DOHH2 (cell line): ENCODE measurements at regions not wholly inside any gene's neighbourhood (a gene's known extent, or its start where the extent isn't known, plus 50 kb on each side); places are given as distances from the start of the nearest gene placed in this dataset.

Source experiments
- CTCF ChIP-seq: fragments of 200-600 bp; sonication (generic); IDR thresholded peaks from one replicate; pipeline ENCODE4 v1.5.1; 2014; ENCODE audit warnings: antibody characterized with exemption, mild to moderate bottlenecking, low read depth, low read length; ENCODE audit not compliant: poor library complexity, severe bottlenecking
- EZH2phosphoT487 ChIP-seq: fragments of 200-600 bp; sonication (generic); IDR thresholded peaks from 2 replicates; pipeline ENCODE4 v1.6.1; 2017; ENCODE audit warnings: borderline replicate concordance, mild to moderate bottlenecking, antibody characterized with exemption, low read length, moderate library complexity, mixed read lengths

DNA sequence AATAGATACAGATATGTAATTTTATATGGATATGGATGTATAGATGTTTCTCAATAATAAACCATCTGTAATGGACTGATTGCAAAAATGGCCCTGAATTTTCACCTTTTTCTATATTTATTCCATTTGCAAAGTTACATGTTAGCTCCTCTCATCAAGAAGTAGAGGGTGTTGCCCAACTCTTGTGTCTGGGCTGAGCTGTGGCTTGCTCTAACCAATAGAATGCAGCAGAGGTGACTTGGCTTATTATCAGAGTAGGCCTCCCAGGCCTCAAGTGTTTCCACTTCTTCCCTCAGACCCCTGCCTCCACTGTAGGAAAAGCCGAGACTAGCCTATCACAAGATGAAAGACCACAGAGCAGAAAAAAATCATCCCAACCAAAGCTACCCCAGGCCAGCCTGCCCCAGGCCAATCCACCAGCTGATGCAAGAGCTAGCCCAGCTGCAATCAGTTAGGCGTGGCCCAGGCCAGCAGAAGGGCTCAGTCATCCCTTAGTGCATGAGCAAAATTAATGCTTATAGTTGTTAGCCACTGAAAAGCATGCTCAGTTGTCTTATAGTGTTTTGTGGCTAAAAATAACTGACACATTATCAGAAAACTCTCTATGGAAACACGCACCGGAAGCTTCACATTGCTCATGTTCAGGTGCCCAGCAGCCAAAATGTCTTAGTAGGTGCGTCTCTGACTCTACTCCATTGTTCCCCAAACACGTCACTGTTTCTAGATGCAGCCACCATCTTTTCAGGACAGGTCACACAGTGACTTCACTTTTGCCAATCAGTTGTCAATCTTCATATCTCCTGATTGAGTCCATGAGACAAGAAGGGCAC, 464.0 kb downstream of the FBXO15 start:
- TF ChIP-seq CTCF (no peak), EZH2phosphoT487 (no peak)
